ENCODE measurements at regions not wholly inside any gene's neighbourhood (a gene's known extent, or its start where the extent isn't known, plus 50 kb on each side); places are given as distances from the start of the nearest gene placed in this dataset.

DNA sequence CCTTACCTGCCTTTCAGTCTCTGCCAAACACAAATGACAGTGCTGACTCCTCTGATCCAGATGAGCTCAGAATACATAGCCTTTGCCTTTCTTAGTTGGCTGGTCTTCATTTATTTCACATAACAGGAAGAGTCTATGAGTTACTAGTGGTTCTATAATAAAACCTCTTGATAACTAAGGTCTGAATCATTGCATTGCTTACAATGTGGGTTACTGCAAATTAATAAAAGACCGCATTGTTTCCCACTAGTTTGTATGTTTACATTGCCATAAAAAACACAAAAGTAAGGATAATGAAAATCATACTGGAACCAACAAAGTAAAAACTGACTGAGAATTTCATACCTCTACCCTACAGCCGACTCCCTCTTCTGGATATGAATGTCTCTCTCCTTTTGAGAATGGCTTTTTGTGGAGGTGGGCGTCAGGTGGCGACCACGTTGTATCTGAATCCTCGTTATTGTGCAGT, 62.0 kb upstream of the AKR1E2 start:
- Histone ChIP-seq H3K36me3 (no peaks in the 10 kb centered on the region), H3K9me3 (no peaks in the 10 kb centered on the region), H3K4me1 (no peaks in the 10 kb centered on the region), H3K27me3 (replicated peaks in 1 of 7) (no peaks in the 10 kb centered on the region), H3K27ac (no peak overlapping the region), H3K4me3 (no peak overlapping the region)
- intact Hi-C loops (cut with DNase I; ENCODE audit: low total_unique reads): loop anchor here (10.0 kb wide), 1 partner anchor 1569 kb away; no protein-coding TSS in a partner anchor
- TF ChIP-seq POLR2AphosphoS5 (IDR thresholded peaks at IDR 0.05) (no peak), POLR2A (IDR thresholded peaks at IDR 0.05) (no peak)
- TF ChIP-seq, protein P1, sequence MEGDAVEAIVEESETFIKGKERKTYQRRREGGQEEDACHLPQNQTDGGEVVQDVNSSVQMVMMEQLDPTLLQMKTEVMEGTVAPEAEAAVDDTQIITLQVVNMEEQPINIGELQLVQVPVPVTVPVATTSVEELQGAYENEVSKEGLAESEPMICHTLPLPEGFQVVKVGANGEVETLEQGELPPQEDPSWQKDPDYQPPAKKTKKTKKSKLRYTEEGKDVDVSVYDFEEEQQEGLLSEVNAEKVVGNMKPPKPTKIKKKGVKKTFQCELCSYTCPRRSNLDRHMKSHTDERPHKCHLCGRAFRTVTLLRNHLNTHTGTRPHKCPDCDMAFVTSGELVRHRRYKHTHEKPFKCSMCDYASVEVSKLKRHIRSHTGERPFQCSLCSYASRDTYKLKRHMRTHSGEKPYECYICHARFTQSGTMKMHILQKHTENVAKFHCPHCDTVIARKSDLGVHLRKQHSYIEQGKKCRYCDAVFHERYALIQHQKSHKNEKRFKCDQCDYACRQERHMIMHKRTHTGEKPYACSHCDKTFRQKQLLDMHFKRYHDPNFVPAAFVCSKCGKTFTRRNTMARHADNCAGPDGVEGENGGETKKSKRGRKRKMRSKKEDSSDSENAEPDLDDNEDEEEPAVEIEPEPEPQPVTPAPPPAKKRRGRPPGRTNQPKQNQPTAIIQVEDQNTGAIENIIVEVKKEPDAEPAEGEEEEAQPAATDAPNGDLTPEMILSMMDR (IDR thresholded peaks at IDR 0.05 in 8 of 11, conservative IDR thresholded peaks at IDR 0.05 in 3 of 11): no peak
- no peak for DNase-seq
- WGBS, 5 donors: 59 to 90% (median 72%) methylated on average over 6 of the region's 6 CpGs

DNA sequence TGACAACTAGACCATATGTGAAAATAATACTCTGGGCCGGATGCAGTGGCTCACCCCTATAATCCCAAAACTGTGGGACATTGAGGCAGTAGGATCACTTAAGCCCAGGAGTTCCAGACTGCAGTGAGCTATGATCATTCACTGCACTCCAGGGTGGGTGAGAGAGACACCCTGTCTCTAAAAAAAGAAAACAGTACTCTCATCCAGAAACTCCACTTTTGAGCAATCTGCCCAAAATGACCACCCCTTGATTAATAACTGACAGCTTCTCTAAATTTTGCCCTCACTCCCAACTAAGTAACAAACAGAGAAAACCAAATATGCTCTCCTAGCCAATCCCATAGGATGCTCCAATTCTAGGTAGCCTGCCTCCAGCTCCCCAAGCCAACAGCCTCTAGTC, 62.5 kb upstream of the AKR1E2 start:
- Histone ChIP-seq H3K27me3 (replicated peaks in 1 of 7) (peaks cover 0 to under 1% (median 0%) of the 10 kb centered on the region in 7 donors), H3K4me3 (no peak overlapping the region), H3K4me1 (no peaks in the 10 kb centered on the region), H3K9me3 (no peaks in the 10 kb centered on the region), H3K36me3 (no peaks in the 10 kb centered on the region), H3K27ac (no peak overlapping the region)
- TF ChIP-seq POLR2A (IDR thresholded peaks at IDR 0.05) (no peak), POLR2AphosphoS5 (IDR thresholded peaks at IDR 0.05) (no peak)
- intact Hi-C loops (cut with DNase I; ENCODE audit: low total_unique reads): loop anchor here (10.0 kb wide), 1 partner anchor 1569 kb away; no protein-coding TSS in a partner anchor
- 82 to 90% (median 86%) methylated on average over 1 of the region's 1 CpG for whole genome bisulfite sequencing, 5 donors
- DNase-seq: no peak

DNA sequence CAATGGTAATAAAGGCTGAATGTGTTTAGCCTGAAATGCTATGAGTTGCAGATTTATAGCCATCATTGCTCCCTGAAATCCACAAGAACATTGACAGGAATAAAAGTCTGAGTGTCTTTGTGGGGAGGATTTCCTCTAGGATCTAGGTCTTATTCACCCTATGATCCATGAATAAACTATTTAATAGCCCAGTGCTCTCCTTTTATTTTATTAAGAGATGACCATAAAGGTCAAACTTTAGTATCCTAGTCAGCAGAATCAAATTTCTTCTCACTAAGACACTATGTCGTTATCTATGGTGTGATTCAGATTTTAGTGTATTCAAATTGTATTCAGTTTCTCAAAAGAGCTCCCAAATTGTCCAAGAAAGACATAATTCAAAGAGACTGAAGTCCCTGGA, 67.8 kb upstream of the AKR1E2 start:
- Histone ChIP-seq H3K9me3 (no peaks in the 10 kb centered on the region), H3K27me3 (replicated peaks in 1 of 7) (peaks cover 0 to 5% (median 0%) of the 10 kb centered on the region in 7 donors), H3K36me3 (no peaks in the 10 kb centered on the region), H3K4me3 (no peak overlapping the region), H3K27ac (no peak overlapping the region), H3K4me1 (no peaks in the 10 kb centered on the region)
- TF ChIP-seq, protein P1 (IDR thresholded peaks at IDR 0.05 in 8 of 11, conservative IDR thresholded peaks at IDR 0.05 in 3 of 11): no peak
- no peak for TF ChIP-seq POLR2AphosphoS5 (IDR thresholded peaks at IDR 0.05)
- TF ChIP-seq POLR2A (IDR thresholded peaks at IDR 0.05): no peak
- DNase-seq: no peak
- intact Hi-C loops (cut with DNase I; ENCODE audit: low total_unique reads): no loop called here
- 80 to 92% (median 85%) methylated on average over 1 of the region's 1 CpG for WGBS, 5 donors

DNA sequence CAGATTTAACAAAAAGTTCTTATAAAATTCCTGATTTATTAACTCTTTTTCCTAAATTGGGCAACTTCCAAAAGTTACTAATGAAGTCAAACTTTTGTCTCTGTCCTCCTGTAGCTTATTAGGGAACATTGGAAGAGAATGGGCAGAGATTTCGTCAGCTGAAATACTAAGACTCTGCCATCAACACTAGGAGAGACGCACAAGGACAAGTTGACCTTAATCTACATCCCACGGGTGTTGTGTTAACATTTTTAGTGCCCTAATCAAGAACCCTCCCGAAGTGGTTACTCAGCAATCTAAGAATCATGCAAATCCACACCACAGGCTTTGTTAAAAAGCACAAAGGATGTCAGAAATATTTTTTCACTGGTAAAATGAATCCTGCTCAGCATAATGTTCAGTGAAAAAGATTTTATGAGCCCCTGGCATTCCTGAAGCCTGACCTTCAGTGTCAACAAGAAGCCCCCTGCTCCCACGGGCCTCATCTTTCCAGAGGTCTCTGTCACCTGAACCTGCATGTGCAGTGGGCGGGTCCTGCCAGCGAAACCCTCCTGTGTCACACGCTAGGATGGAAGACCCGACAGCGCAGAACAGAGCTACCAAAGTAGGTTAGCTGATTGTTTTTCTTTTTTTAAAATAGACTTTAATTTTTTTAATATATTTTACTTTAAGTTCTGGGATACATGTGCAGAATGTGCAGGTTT, 70.6 kb upstream of the AKR1E2 start:
- Histone ChIP-seq H3K4me1 (no peaks in the 10 kb centered on the region), H3K4me3 (no peak overlapping the region), H3K27ac (no peak overlapping the region), H3K9me3 (no peaks in the 10 kb centered on the region), H3K27me3 (replicated peaks in 1 of 7) (peaks cover 0 to 5% (median 0%) of the 10 kb centered on the region in 7 donors), H3K36me3 (no peaks in the 10 kb centered on the region)
- WGBS, 5 donors: 75 to 84% (median 79%) methylated on average over 10 of the region's 10 CpGs
- intact Hi-C loops (cut with DNase I; ENCODE audit: low total_unique reads): no loop called here
- no peak for DNase-seq
- TF ChIP-seq POLR2A (IDR thresholded peaks at IDR 0.05) (no peak), POLR2AphosphoS5 (IDR thresholded peaks at IDR 0.05) (no peak)
- TF ChIP-seq, protein P1 (IDR thresholded peaks at IDR 0.05 in 8 of 11, conservative IDR thresholded peaks at IDR 0.05 in 3 of 11): no peak
